Osteoblast (primary cell): ENCODE measurements at regions not wholly inside any gene's neighbourhood (a gene's known extent, or its start where the extent isn't known, plus 50 kb on each side); places are given as distances from the start of the nearest gene placed in this dataset.
"Not testable (repeated sequence)": the region's sequence is repeated elsewhere in the genome, so short reads cannot be mapped to it uniquely, and the experiment has no call there.

Source experiments
- DNase-seq: peaks from one replicate; pipeline ENCODE4 v3.0.0; 2011; ENCODE audit warnings: low spot score, mixed read lengths; ENCODE audit not compliant: insufficient read length; ENCODE audit errors: missing footprints
- H2AFZ ChIP-seq: 2 replicates; pipeline ENCODE4 v1.6.0; 2011; ENCODE audit warnings: mild to moderate bottlenecking, low read length
- H3K27ac ChIP-seq: 2 replicates; pipeline ENCODE4 v1.5.1; 2011; ENCODE audit warnings: mild to moderate bottlenecking, low read depth, low read length, moderate library complexity
- H3K27me3 ChIP-seq: 2 replicates; pipeline ENCODE4 v1.6.0; 2012; ENCODE audit warnings: mild to moderate bottlenecking, control low read depth, inconsistent platforms, low read length, moderate library complexity; ENCODE audit not compliant: insufficient read depth
- H3K36me3 ChIP-seq: 2 replicates; pipeline ENCODE4 v1.5.1; 2011; ENCODE audit warnings: mild to moderate bottlenecking, low read length, control low read depth, moderate library complexity; ENCODE audit not compliant: insufficient read depth
- H3K4me1 ChIP-seq: 2 replicates; pipeline ENCODE4 v1.5.1; 2011; ENCODE audit warnings: mild to moderate bottlenecking, low read length, control low read depth, moderate library complexity; ENCODE audit not compliant: insufficient read depth
- H3K4me2 ChIP-seq: 2 replicates; pipeline ENCODE4 v1.6.0; 2011; ENCODE audit warnings: mild to moderate bottlenecking, low read length; ENCODE audit not compliant: insufficient read depth
- H3K4me3 ChIP-seq: fragments of 200-600 bp; sonication (generic); 3 replicates; pipeline ENCODE4 v1.5.1; 2012; ENCODE audit warnings: mild to moderate bottlenecking, low read length, inconsistent platforms; ENCODE audit not compliant: insufficient read depth
- H3K79me2 ChIP-seq: 2 replicates; pipeline ENCODE4 v1.6.0; 2012; ENCODE audit warnings: mild to moderate bottlenecking, low read length, control low read depth, inconsistent platforms; ENCODE audit not compliant: insufficient read depth
- H3K9me3 ChIP-seq: 2 replicates; pipeline ENCODE4 v1.5.1; 2011; ENCODE audit warnings: low read depth, low read length, control low read depth
- H4K20me1 ChIP-seq: 2 replicates; pipeline ENCODE4 v1.6.0; 2012; ENCODE audit warnings: mild to moderate bottlenecking, low read length, control low read depth; ENCODE audit not compliant: insufficient read depth
- TF ChIP-seq, protein P1 (sequence below): IDR thresholded peaks from 2 replicates; pipeline ENCODE4 v1.5.1; 2011; ENCODE audit warnings: mild to moderate bottlenecking, low read depth, low read length, moderate library complexity; ENCODE audit errors: extremely low read depth

- Histone ChIP-seq H3K27ac (no peak overlapping the region), H3K9me3 (no peaks in the 10 kb centered on the region), H2AFZ (no peak overlapping the region), H3K4me1 (no peaks in the 10 kb centered on the region), H3K36me3 (no peaks in the 10 kb centered on the region), H3K27me3 (no peaks in the 10 kb centered on the region), H4K20me1 (no peaks in the 10 kb centered on the region), H3K79me2 (no peaks in the 10 kb centered on the region), H3K4me3 (no peak overlapping the region), H3K4me2 (no peak overlapping the region)
- DNase-seq: no peak
- TF ChIP-seq, protein P1, sequence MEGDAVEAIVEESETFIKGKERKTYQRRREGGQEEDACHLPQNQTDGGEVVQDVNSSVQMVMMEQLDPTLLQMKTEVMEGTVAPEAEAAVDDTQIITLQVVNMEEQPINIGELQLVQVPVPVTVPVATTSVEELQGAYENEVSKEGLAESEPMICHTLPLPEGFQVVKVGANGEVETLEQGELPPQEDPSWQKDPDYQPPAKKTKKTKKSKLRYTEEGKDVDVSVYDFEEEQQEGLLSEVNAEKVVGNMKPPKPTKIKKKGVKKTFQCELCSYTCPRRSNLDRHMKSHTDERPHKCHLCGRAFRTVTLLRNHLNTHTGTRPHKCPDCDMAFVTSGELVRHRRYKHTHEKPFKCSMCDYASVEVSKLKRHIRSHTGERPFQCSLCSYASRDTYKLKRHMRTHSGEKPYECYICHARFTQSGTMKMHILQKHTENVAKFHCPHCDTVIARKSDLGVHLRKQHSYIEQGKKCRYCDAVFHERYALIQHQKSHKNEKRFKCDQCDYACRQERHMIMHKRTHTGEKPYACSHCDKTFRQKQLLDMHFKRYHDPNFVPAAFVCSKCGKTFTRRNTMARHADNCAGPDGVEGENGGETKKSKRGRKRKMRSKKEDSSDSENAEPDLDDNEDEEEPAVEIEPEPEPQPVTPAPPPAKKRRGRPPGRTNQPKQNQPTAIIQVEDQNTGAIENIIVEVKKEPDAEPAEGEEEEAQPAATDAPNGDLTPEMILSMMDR: no peak
Observed at GRCh38 chr2:16099326-16099725, 159.0 kb downstream of the MYCN start.

DNA sequence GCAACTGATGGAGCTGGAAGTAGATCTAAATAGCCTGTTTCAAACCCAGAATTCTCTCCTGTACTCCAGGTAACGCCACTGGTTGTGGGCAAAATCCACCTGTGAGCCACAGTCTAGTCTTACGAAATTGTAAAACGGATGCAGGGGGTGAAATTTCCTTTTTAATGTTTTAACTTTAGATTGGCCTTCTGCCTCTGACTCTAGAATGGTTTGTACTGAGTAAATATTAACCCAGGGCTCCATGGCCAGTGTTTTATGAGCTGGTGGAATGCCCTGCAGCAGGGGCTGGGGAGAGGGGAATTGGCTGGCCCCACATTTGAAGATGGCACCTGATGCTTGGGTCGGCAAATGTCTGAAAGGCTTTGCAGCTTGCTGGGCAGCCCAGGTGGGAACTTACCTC lies 156.6 kb downstream of the MYCN start:
- Histone ChIP-seq H3K9me3 (no peaks in the 10 kb centered on the region), H3K79me2 (no peaks in the 10 kb centered on the region), H4K20me1 (no peaks in the 10 kb centered on the region), H3K36me3 (no peaks in the 10 kb centered on the region), H3K4me1 (no peaks in the 10 kb centered on the region), H3K27ac (no peak overlapping the region), H3K4me2 (no peak overlapping the region), H3K4me3 (no peak overlapping the region), H2AFZ (no peak overlapping the region), H3K27me3 (no peaks in the 10 kb centered on the region)
- DNase-seq: no peak
- TF ChIP-seq, protein P1: no peak

DNA sequence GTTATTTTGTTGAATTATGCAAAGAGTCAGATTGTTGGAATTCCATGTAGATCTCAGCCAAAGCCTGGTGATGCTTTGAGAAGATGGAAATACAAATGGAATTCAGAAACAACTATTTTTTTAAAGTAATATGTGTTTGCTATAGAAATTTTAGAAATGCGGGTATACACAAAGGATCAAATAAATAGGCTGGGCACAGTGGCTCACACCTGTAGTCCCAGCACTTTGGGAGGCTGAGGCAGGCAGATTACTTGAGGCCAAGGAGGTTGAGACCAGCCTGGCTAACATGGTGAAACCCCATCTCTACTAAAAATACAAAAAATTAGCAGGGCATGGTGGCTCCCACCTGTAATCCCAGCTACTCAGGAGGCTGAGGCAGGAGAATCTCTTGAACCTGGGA lies 155.1 kb downstream of the MYCN start:
- H3K79me2 ChIP-seq, H3K4me2 ChIP-seq, H3K9me3 ChIP-seq, H3K4me1 ChIP-seq, H3K4me3 ChIP-seq, H3K36me3 ChIP-seq, H3K27ac ChIP-seq, DNase-seq, H4K20me1 ChIP-seq, H2AFZ ChIP-seq, H3K27me3 ChIP-seq: not testable (repeated sequence)

- Histone ChIP-seq H3K4me1 (no peaks in the 10 kb centered on the region), H3K79me2 (no peaks in the 10 kb centered on the region), H3K9me3 (no peaks in the 10 kb centered on the region), H3K4me2 (no peak overlapping the region), H4K20me1 (no peaks in the 10 kb centered on the region), H3K4me3 (no peak overlapping the region), H3K27me3 (no peaks in the 10 kb centered on the region), H3K27ac (no peak overlapping the region), H2AFZ (no peak overlapping the region), H3K36me3 (no peaks in the 10 kb centered on the region)
- no peak for DNase-seq
- TF ChIP-seq, protein P1: no peak
Observed at GRCh38 chr2:16094811-16095210, 154.5 kb downstream of the MYCN start.
